GM12864 (cell line): ENCODE measurements at regions not wholly inside any gene's neighbourhood (a gene's known extent, or its start where the extent isn't known, plus 50 kb on each side); places are given as distances from the start of the nearest gene placed in this dataset.

Experiments used
- DNase-seq: peaks from one replicate; pipeline ENCODE4 v3.0.0-alpha.2; 2011; ENCODE audit warnings: low read depth
- H3K4me3 ChIP-seq: 2 replicates; pipeline ENCODE4 v1.5.1; 2011; ENCODE audit warnings: mild to moderate bottlenecking, low read depth, low read length, control low read depth
- CTCF ChIP-seq: IDR thresholded peaks from 2 replicates; pipeline ENCODE4 v1.5.1; 2011; ENCODE audit warnings: low read depth, mild to moderate bottlenecking, moderate library complexity, low read length, control low read depth, inconsistent platforms; ENCODE audit errors: missing control alignments

- no peak for DNase-seq
- TF ChIP-seq CTCF: no peak
- H3K4me3 ChIP-seq: no peak overlapping the region
These were observed 281.2 kb upstream of the TMTC1 start for GRCh38 chr12:30064906-30065305.

GRCh38 chr12:30063435-30063945 lies 279.7 kb upstream of the TMTC1 start:
- no peak for TF ChIP-seq CTCF
- no peak overlapping the region for H3K4me3 ChIP-seq
- DNase-seq: no peak

- DNase-seq: no peak
- TF ChIP-seq CTCF: no peak
- no peak overlapping the region for H3K4me3 ChIP-seq
These were observed 264.6 kb upstream of the TMTC1 start for GRCh38 chr12:30048371-30048770.

GRCh38 chr12:30047516-30048254 lies 263.9 kb upstream of the TMTC1 start:
- no peak overlapping the region for H3K4me3 ChIP-seq

GRCh38 chr12:30046376-30046775 lies 262.6 kb upstream of the TMTC1 start:
- no peak for DNase-seq
- no peak for TF ChIP-seq CTCF
- no peak overlapping the region for H3K4me3 ChIP-seq

More at GRCh38 chr12:30047516-30048254, 263.9 kb upstream of the TMTC1 start:
- DNase-seq: no peak
- TF ChIP-seq CTCF: no peak

GRCh38 chr12:30045171-30045570 lies 261.4 kb upstream of the TMTC1 start:
- no peak for TF ChIP-seq CTCF
- no peak overlapping the region for H3K4me3 ChIP-seq
- no peak for DNase-seq

- H3K4me3 ChIP-seq: no peak overlapping the region
- no peak for DNase-seq
- TF ChIP-seq CTCF: no peak
These were observed 260.5 kb upstream of the TMTC1 start for GRCh38 chr12:30044206-30044605.
